ENCODE measurements at regions not wholly inside any gene's neighbourhood (a gene's known extent, or its start where the extent isn't known, plus 50 kb on each side); places are given as distances from the start of the nearest gene placed in this dataset.
A peak's percentile ranks its signal among the peaks of the same experiment; 100 is the strongest.

GRCh38 chr6:157762636-157763035 lies 60.4 kb upstream of the SNX9 start:
- Histone ChIP-seq H2AFZ (ENCODE audit: low read depth, low read length, poor library complexity, severe bottlenecking) (no peak overlapping the region), H3K79me2 (ENCODE audit: insufficient read depth, low read length) (no peaks in the 10 kb centered on the region), H3K9me2 (ENCODE audit: insufficient read depth) (no peaks in the 10 kb centered on the region), H3K4me2 (ENCODE audit: low read length) (peak overlapping the region; percentile 62), H3K36me3 (ENCODE audit: control insufficient read depth in 1 of 2, insufficient read depth in 2 of 2, low read length in 2 of 2) (no peaks in the 10 kb centered on the region), H3K4me1 (ENCODE audit: control insufficient read depth in 1 of 2, insufficient read depth in 2 of 2, low read length in 2 of 2) (peaks cover 48 to 75% of the 10 kb centered on the region in 2 experiments), H3K9ac (ENCODE audit: low read length) (peak overlapping the region; percentile 63), H4K20me1 (ENCODE audit: insufficient read depth) (no peaks in the 10 kb centered on the region), H3K27me3 (ENCODE audit: insufficient read depth, low read length) (no peaks in the 10 kb centered on the region), H3K4me3 (replicated peaks in 1 of 2; ENCODE audit: low read depth in 1 of 2, low read length in 2 of 2) (peak overlapping the region in 1 of 2 experiments; percentile 17; a peak in 1 of 4 replicates), H3K9me3 (ENCODE audit: control insufficient read depth in 1 of 2, insufficient read depth in 1 of 2, low read depth in 1 of 2, low read length in 2 of 2) (no peaks in the 10 kb centered on the region), H3K27ac (ENCODE audit: low read depth, low read length) (peak overlapping the region; percentile 43)
- TF ChIP-seq YY1 (IDR thresholded peaks at IDR 0.05; ENCODE audit: extremely low read depth, insufficient replicate concordance, low read depth, low read length) (no peak), CTCF (IDR thresholded peaks at IDR 0.05 in 2 of 3, conservative IDR thresholded peaks at IDR 0.05 in 1 of 3; ENCODE audit: borderline replicate concordance in 1 of 3, insufficient read depth in 1 of 3, low read depth in 2 of 3, low read length in 2 of 3) (peak in 2 of 3 experiments; percentile 27 to 33; a peak in 3 of 6 replicates)
- TF ChIP-seq, protein P1, sequence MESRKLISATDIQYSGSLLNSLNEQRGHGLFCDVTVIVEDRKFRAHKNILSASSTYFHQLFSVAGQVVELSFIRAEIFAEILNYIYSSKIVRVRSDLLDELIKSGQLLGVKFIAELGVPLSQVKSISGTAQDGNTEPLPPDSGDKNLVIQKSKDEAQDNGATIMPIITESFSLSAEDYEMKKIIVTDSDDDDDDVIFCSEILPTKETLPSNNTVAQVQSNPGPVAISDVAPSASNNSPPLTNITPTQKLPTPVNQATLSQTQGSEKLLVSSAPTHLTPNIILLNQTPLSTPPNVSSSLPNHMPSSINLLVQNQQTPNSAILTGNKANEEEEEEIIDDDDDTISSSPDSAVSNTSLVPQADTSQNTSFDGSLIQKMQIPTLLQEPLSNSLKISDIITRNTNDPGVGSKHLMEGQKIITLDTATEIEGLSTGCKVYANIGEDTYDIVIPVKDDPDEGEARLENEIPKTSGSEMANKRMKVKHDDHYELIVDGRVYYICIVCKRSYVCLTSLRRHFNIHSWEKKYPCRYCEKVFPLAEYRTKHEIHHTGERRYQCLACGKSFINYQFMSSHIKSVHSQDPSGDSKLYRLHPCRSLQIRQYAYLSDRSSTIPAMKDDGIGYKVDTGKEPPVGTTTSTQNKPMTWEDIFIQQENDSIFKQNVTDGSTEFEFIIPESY (IDR thresholded peaks at IDR 0.05; ENCODE audit: extremely low read depth, insufficient replicate concordance, low read length), result no peak
- no TSS peak for BruUV-seq (replicated peaks)
- no peak for DNase-seq (ENCODE audit: low read depth, low spot score)
- ATAC-seq, result peak; percentile 10
- POLR2A ChIA-PET, result interaction anchor here (1.4 kb wide), 1 partner anchor 105 kb away, joined by 5 read pairs; no protein-coding TSS in a partner anchor
- intact Hi-C loops (cut with micrococcal nuclease), result loop anchor here (2.0 to 5.0 kb wide), 4 partner anchors 60 to 310 kb away; partner anchors contain the start of genes SNX9 and SYNJ2
- CTCF ChIA-PET, result interaction anchor here (6.5 kb wide), 1 partner anchor 111 kb away, joined by 31 read pairs; no protein-coding TSS in a partner anchor
- RAD21 ChIA-PET (ENCODE audit: low non-redundant PET in 1 of 2, low total read pairs in 2 of 2, uncharacterized antibody in 2 of 2, unreplicated experiment in 2 of 2), result interaction anchor here in 1 of 2 experiments (1.2 kb wide), 1 partner anchor 110 kb away, joined by 3 read pairs; no protein-coding TSS in a partner anchor

Measured in HCT116 (cell line).